Peyer's patch (tissue), 4 donors: ENCODE measurements at regions not wholly inside any gene's neighbourhood (a gene's known extent, or its start where the extent isn't known, plus 50 kb on each side); places are given as distances from the start of the nearest gene placed in this dataset.

ENCODE experiments used
- POLR2A ChIP-seq, 2 donors: fragments of 450-650 bp; IDR thresholded peaks; one replicate each; pipeline ENCODE4 v1.5.1; 2017; ENCODE audit warnings: antibody characterized with exemption in 2 of 2, mild to moderate bottlenecking in 2 of 2, moderate library complexity in 2 of 2
- TF ChIP-seq, protein P1 (sequence below), 6 experiments: fragments of 450-650 bp in 4 of 6; fragments of 200-600 bp in 2 of 6; sonication (generic) in 1 of 6; IDR thresholded peaks; one replicate each; pipeline ENCODE4 v1.5.1; 2017 to 2019; ENCODE audit warnings: antibody characterized with exemption in 6 of 6, mild to moderate bottlenecking in 3 of 6, moderate library complexity in 1 of 6

DNA sequence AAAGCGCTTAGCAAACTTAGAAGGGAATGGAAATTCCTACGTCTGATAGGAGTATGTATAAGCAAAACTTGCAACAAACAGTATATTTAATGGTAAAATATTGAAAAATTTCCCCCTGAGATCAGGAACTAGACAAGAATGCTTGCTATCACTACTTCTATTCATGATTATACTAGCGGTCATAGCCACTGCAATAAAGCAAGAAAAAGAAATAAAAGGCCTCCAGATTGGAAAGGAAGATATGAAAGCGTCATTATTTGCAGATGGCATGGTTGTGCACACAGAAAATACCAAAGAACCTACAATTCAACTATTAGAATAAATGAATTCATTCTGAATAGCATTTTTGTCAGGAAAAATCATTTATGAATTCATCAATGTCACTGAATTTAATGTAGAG, 87.2 kb upstream of the BCOR start:
- TF ChIP-seq, protein P1, sequence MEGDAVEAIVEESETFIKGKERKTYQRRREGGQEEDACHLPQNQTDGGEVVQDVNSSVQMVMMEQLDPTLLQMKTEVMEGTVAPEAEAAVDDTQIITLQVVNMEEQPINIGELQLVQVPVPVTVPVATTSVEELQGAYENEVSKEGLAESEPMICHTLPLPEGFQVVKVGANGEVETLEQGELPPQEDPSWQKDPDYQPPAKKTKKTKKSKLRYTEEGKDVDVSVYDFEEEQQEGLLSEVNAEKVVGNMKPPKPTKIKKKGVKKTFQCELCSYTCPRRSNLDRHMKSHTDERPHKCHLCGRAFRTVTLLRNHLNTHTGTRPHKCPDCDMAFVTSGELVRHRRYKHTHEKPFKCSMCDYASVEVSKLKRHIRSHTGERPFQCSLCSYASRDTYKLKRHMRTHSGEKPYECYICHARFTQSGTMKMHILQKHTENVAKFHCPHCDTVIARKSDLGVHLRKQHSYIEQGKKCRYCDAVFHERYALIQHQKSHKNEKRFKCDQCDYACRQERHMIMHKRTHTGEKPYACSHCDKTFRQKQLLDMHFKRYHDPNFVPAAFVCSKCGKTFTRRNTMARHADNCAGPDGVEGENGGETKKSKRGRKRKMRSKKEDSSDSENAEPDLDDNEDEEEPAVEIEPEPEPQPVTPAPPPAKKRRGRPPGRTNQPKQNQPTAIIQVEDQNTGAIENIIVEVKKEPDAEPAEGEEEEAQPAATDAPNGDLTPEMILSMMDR (IDR thresholded peaks at IDR 0.05): no peak
- TF ChIP-seq POLR2A (IDR thresholded peaks at IDR 0.05): no peak
